ENCODE measurements at regions not wholly inside any gene's neighbourhood (a gene's known extent, or its start where the extent isn't known, plus 50 kb on each side); places are given as distances from the start of the nearest gene placed in this dataset.

- Histone ChIP-seq H3K4me1 (no peaks in the 10 kb centered on the region), H3K4me3 (no peak overlapping the region), H3K27ac (no peak overlapping the region), H3K27me3 (no peaks in the 10 kb centered on the region), H3K36me3 (replicated peaks in 1 of 2; ENCODE audit: insufficient read depth in 1 of 2, low read depth in 2 of 2) (no peaks in the 10 kb centered on the region), H3K9me3 (no peaks in the 10 kb centered on the region)
- DNase-seq (no peak), ATAC-seq (no peak)
- TF ChIP-seq POLR2A (IDR thresholded peaks at IDR 0.05) (no peak), CTCF (IDR thresholded peaks at IDR 0.05) (no peak)
- intact Hi-C loops (cut with DNase I) = no loop called here
- WGBS, 2 donors = 78 to 83% methylated on average over 9 to 13 of the region's 13 CpGs
These were observed 109.6 kb upstream of the PTCH1 start for GRCh38 chr9:95626341-95626740.

GRCh38 chr9:95623640-95624039 is 106.9 kb upstream of the PTCH1 start:
- TF ChIP-seq POLR2A (IDR thresholded peaks at IDR 0.05) (no peak), CTCF (IDR thresholded peaks at IDR 0.05) (no peak)
- Histone ChIP-seq H3K27ac (no peak overlapping the region), H3K27me3 (no peaks in the 10 kb centered on the region), H3K36me3 (replicated peaks in 1 of 2; ENCODE audit: insufficient read depth in 1 of 2, low read depth in 2 of 2) (no peaks in the 10 kb centered on the region), H3K9me3 (no peaks in the 10 kb centered on the region), H3K4me1 (no peaks in the 10 kb centered on the region), H3K4me3 (no peak overlapping the region)
- intact Hi-C loops (cut with DNase I) = no loop called here
- WGBS, 2 donors = 85 to 90% methylated on average over 4 of the region's 4 CpGs
- no peak for ATAC-seq
- DNase-seq = no peak

GRCh38 chr9:95620722-95621121 is 104.0 kb upstream of the PTCH1 start:
- Histone ChIP-seq H3K27ac (no peak overlapping the region), H3K9me3 (no peaks in the 10 kb centered on the region), H3K36me3 (replicated peaks in 1 of 2; ENCODE audit: insufficient read depth in 1 of 2, low read depth in 2 of 2) (no peaks in the 10 kb centered on the region), H3K4me3 (no peak overlapping the region), H3K4me1 (no peaks in the 10 kb centered on the region), H3K27me3 (no peaks in the 10 kb centered on the region)
- WGBS, 2 donors = 48 to 64% methylated on average over 8 of the region's 8 CpGs
- intact Hi-C loops (cut with DNase I) = no loop called here
- TF ChIP-seq CTCF (IDR thresholded peaks at IDR 0.05) = no peak
- no peak for TF ChIP-seq POLR2A (IDR thresholded peaks at IDR 0.05)
- ATAC-seq = no peak
- DNase-seq = no peak

GRCh38 chr9:95620314-95620713 is 103.5 kb upstream of the PTCH1 start:
- intact Hi-C loops (cut with DNase I) = no loop called here
- DNase-seq = no peak

GRCh38 chr9:95615246-95615645 is 98.5 kb upstream of the PTCH1 start:
- Histone ChIP-seq H3K27me3 (no peaks in the 10 kb centered on the region), H3K4me3 (no peak overlapping the region), H3K27ac (no peak overlapping the region), H3K9me3 (no peaks in the 10 kb centered on the region), H3K36me3 (replicated peaks in 1 of 2; ENCODE audit: insufficient read depth in 1 of 2, low read depth in 2 of 2) (no peaks in the 10 kb centered on the region), H3K4me1 (no peaks in the 10 kb centered on the region)
- WGBS, 2 donors = 78 to 80% methylated on average over 8 of the region's 8 CpGs
- no peak for TF ChIP-seq POLR2A (IDR thresholded peaks at IDR 0.05)
- TF ChIP-seq CTCF (IDR thresholded peaks at IDR 0.05) = no peak
- DNase-seq (no peak), ATAC-seq (no peak)
- intact Hi-C loops (cut with DNase I) = no loop called here

More at GRCh38 chr9:95620314-95620713, 103.5 kb upstream of the PTCH1 start:
- TF ChIP-seq POLR2A (IDR thresholded peaks at IDR 0.05) = no peak
- no peaks in the 10 kb centered on the region for H3K36me3 ChIP-seq (replicated peaks in 1 of 2; ENCODE audit: insufficient read depth in 1 of 2, low read depth in 2 of 2)
- H3K27me3 ChIP-seq = no peaks in the 10 kb centered on the region
- H3K4me3 ChIP-seq = no peak overlapping the region
- WGBS, 2 donors = 84 to 91% methylated on average over 8 to 10 of the region's 10 CpGs
- ATAC-seq = no peak
- no peaks in the 10 kb centered on the region for H3K4me1 ChIP-seq
- no peak overlapping the region for H3K27ac ChIP-seq
- H3K9me3 ChIP-seq = no peaks in the 10 kb centered on the region
